Mucosa of descending colon (tissue), 3 donors: ENCODE measurements at regions not wholly inside any gene's neighbourhood (a gene's known extent, or its start where the extent isn't known, plus 50 kb on each side); places are given as distances from the start of the nearest gene placed in this dataset.

ENCODE experiments used
- ATAC-seq: fragments of 200-7000 bp; cut with Tn5 transposase; one replicate; pipeline ENCODE4 v1.9.1; 2020; ENCODE audit warnings: mild to moderate bottlenecking, moderate library complexity
- DNase-seq, 3 donors: peaks; one replicate each; pipeline ENCODE4 v3.0.0-alpha.2; 2020
- H3K36me3 ChIP-seq: fragments of 200-600 bp; one replicate; pipeline ENCODE4 v1.8.0; 2021; ENCODE audit warnings: low read depth, mild to moderate bottlenecking
- H3K4me1 ChIP-seq: fragments of 200-600 bp; one replicate; pipeline ENCODE4 v1.8.0; 2021; ENCODE audit warnings: low read depth, mild to moderate bottlenecking
- H3K4me3 ChIP-seq: fragments of 200-600 bp; one replicate; pipeline ENCODE4 v1.8.0; 2021; ENCODE audit warnings: mild to moderate bottlenecking
- H3K9me3 ChIP-seq: fragments of 200-600 bp; one replicate; pipeline ENCODE4 v1.8.0; 2021; ENCODE audit warnings: mild to moderate bottlenecking
- CTCF ChIP-seq: fragments of 200-600 bp; IDR thresholded peaks from one replicate; pipeline ENCODE4 v1.8.0; 2022; ENCODE audit warnings: antibody characterized with exemption, mild to moderate bottlenecking
- intact Hi-C, 2 donors: fragments of 100-400 bp; cut with DNase I in 1 of 2; cut with micrococcal nuclease in 1 of 2; formaldehyde crosslinking; loops; one replicate each; pipeline versions ENCODE4 v1.11.0 to v1.11.1; 2022; cut with DNase I, micrococcal nuclease
- donor health status: DM: no; HTN: no; CAD: no; lungs with moderate emphysema.
- donor health status: DM: no; HTN: no; CAD: no.
- donor health status: DM: no; HTN: yes; CAD: no.

DNA sequence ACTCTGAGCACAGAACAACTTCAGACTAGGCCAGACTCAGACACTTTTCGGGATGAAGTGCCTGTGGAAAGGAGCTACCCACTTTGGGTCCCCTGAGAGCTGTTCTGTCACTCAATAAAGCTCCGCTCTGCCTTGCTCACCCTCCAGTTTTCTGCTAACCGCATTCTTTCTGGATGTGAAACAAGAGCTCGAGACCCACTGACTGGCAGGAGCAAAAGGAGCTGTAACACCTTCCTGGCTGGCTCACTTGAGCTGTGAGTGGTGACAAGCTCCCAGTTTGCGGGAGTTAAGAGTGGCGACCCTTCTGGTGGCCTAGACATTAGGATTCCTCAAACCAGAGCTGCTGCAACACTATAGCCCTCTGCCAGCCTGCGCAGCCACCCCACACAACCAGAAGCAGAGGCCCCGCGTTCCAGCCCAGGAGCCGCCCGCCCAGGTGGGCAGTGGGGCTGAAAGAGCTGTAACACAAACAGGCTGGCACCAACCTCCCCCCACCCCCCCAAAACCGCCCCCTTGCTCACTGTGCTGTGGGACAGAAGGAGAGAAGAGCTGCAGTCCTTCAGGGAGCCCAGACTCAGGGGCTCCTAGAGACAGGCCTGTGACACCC lies 1178.1 kb upstream of the GBE1 start:
- intact Hi-C loops: no loop called here
- Histone ChIP-seq H3K4me3 (no peak overlapping the region), H3K36me3 (no peaks in the 10 kb centered on the region), H3K9me3 (peaks cover 59% of the 10 kb centered on the region), H3K4me1 (no peaks in the 10 kb centered on the region)
- ATAC-seq: no peak
- DNase-seq: no peak
- no peak for TF ChIP-seq CTCF

GRCh38 chr3:82938821-82939328 lies 1177.4 kb upstream of the GBE1 start:
- no peak for ATAC-seq
- Histone ChIP-seq H3K4me3 (no peak overlapping the region), H3K36me3 (no peaks in the 10 kb centered on the region), H3K4me1 (no peaks in the 10 kb centered on the region), H3K9me3 (peaks cover 56% of the 10 kb centered on the region)
- intact Hi-C loops: no loop called here
- no peak for TF ChIP-seq CTCF
- DNase-seq: peak in 1 of 3 donors; percentile 44

- Histone ChIP-seq H3K36me3 (no peaks in the 10 kb centered on the region), H3K9me3 (peaks cover 8% of the 10 kb centered on the region), H3K4me3 (no peak overlapping the region), H3K4me1 (no peaks in the 10 kb centered on the region)
- no peak for DNase-seq
- ATAC-seq: no peak
- intact Hi-C loops: no loop called here
- TF ChIP-seq CTCF: no peak
Measured at GRCh38 chr3:82927309-82928253, 1166.1 kb upstream of the GBE1 start.

DNA sequence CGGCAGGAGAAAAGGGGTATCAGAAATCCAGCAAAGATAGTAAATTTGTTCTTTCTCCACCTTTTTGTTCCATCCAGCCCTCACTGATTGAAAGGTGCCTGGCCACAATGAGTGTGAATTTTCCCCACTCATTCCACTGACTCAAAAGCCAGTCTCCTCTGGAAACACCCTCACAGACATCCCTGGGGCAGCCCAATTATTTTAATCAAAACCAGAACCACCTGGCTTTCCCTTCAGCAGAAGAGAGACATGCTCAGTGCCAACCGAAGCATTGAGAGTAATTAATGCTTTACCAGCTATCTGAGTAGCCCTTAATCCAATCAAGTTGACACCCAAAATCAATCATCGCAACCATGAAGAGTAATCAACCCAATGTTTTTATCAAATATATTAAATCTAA lies 1129.6 kb upstream of the GBE1 start:
- ATAC-seq (no peak), DNase-seq (no peak)
- H3K4me1 ChIP-seq: no peaks in the 10 kb centered on the region
- H3K36me3 ChIP-seq: no peaks in the 10 kb centered on the region
- no peak for TF ChIP-seq CTCF
- H3K9me3 ChIP-seq: peaks cover 22% of the 10 kb centered on the region
- no peak overlapping the region for H3K4me3 ChIP-seq
- intact Hi-C loops: no loop called here

- TF ChIP-seq CTCF: no peak
- intact Hi-C loops: no loop called here
- H3K36me3 ChIP-seq: no peaks in the 10 kb centered on the region
- DNase-seq (no peak), ATAC-seq (no peak)
- H3K4me3 ChIP-seq: no peak overlapping the region
- H3K9me3 ChIP-seq: peaks cover 34% of the 10 kb centered on the region
- H3K4me1 ChIP-seq: no peaks in the 10 kb centered on the region
Measured at GRCh38 chr3:82883072-82883471, 1121.6 kb upstream of the GBE1 start.
